Activated naive CD4-positive, alpha-beta T cell treated with anti-CD3 and anti-CD28 coated beads, Interleukin-2, amount 50 U/mL, for 24 hours (primary cell): ENCODE measurements at regions not wholly inside any gene's neighbourhood (a gene's known extent, or its start where the extent isn't known, plus 50 kb on each side); places are given as distances from the start of the nearest gene placed in this dataset.
"Not testable (repeated sequence)": the region's sequence is repeated elsewhere in the genome, so short reads cannot be mapped to it uniquely, and the experiment has no call there.

Experiments
- H3K27ac Mint-ChIP-seq: one replicate; pipeline ENCODE4 v1.8.0; 2021; ENCODE audit warnings: mild to moderate bottlenecking, mixed read lengths
- H3K27me3 Mint-ChIP-seq: one replicate; pipeline ENCODE4 v1.8.0; 2021; ENCODE audit warnings: mixed read lengths
- H3K36me3 Mint-ChIP-seq: one replicate; pipeline ENCODE4 v1.8.0; 2021; ENCODE audit warnings: mixed read lengths
- H3K4me1 Mint-ChIP-seq: one replicate; pipeline ENCODE4 v1.8.0; 2021; ENCODE audit warnings: mixed read lengths
- H3K4me3 Mint-ChIP-seq: one replicate; pipeline ENCODE4 v1.8.0; 2021; ENCODE audit warnings: mild to moderate bottlenecking, mixed read lengths
- H3K9me3 Mint-ChIP-seq: one replicate; pipeline ENCODE4 v1.8.0; 2021; ENCODE audit warnings: mixed read lengths

- no peaks in the 10 kb centered on the region for H3K9me3 Mint-ChIP-seq
- H3K36me3 Mint-ChIP-seq: no peaks in the 10 kb centered on the region
- no peak overlapping the region for H3K4me3 Mint-ChIP-seq
- no peak overlapping the region for H3K27ac Mint-ChIP-seq
- no peaks in the 10 kb centered on the region for H3K4me1 Mint-ChIP-seq
- H3K27me3 Mint-ChIP-seq: peaks cover 2% of the 10 kb centered on the region
These were observed 844.0 kb downstream of the DIPK2A start for GRCh38 chr3:144815655-144816054.

DNA sequence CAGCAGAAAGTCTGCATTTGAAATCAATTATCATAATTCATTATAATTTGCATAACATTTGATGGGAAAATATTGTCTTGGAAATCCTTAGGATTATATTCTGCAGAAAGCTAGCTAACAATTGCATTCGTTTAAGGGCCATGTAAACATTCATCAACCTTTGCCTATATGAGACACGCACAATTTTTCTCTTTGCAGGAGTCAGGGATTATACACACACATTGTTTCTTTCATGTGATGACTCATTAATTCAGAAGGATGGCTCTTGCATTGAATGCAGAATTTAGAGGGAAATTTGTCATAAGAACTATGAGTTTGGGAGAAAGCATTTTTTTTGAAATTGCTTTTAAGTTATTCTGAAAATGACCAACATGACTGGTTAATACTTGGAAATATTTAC is 844.7 kb downstream of the DIPK2A start:
- Mint-ChIP-seq H3K27me3 (peaks cover 2% of the 10 kb centered on the region), H3K27ac (no peak overlapping the region), H3K4me3 (no peak overlapping the region), H3K9me3 (no peaks in the 10 kb centered on the region), H3K4me1 (no peaks in the 10 kb centered on the region), H3K36me3 (no peaks in the 10 kb centered on the region)

DNA sequence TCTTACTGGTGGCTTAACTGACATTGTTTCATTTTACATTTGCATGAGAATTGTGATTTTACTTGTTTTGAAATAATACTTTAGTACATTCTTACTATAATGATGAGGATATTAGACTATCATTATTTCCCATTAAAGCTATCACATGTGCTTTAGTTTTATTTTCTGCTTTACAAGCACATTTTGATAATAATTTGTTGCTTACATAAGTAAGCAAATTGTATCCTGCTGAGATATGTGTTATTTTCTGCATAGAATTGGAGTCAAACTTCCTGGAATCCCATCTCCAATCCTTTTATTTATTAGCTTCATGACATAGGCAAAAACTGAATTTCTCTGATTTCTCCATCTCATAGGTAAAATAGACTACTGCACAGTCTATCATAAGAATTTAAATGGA is 847.4 kb downstream of the DIPK2A start:
- no peaks in the 10 kb centered on the region for H3K9me3 Mint-ChIP-seq
- H3K27ac Mint-ChIP-seq: no peak overlapping the region
- no peak overlapping the region for H3K4me3 Mint-ChIP-seq
- H3K36me3 Mint-ChIP-seq: no peaks in the 10 kb centered on the region
- peaks cover 2% of the 10 kb centered on the region for H3K27me3 Mint-ChIP-seq
- H3K4me1 Mint-ChIP-seq: no peaks in the 10 kb centered on the region

GRCh38 chr3:144820232-144820631 is 848.6 kb downstream of the DIPK2A start:
- not testable (repeated sequence) for H3K36me3 Mint-ChIP-seq, H3K4me3 Mint-ChIP-seq, H3K27ac Mint-ChIP-seq, H3K9me3 Mint-ChIP-seq, H3K27me3 Mint-ChIP-seq, H3K4me1 Mint-ChIP-seq

- Mint-ChIP-seq H3K9me3 (no peaks in the 10 kb centered on the region), H3K4me1 (no peaks in the 10 kb centered on the region), H3K27me3 (peaks cover 2% of the 10 kb centered on the region), H3K27ac (no peak overlapping the region), H3K36me3 (no peaks in the 10 kb centered on the region), H3K4me3 (no peak overlapping the region)
These were observed 849.1 kb downstream of the DIPK2A start for GRCh38 chr3:144820726-144821125.

GRCh38 chr3:144821583-144821982 is 850.0 kb downstream of the DIPK2A start:
- Mint-ChIP-seq H3K27me3 (peaks cover 2% of the 10 kb centered on the region), H3K27ac (no peak overlapping the region), H3K36me3 (no peaks in the 10 kb centered on the region), H3K4me3 (no peak overlapping the region), H3K4me1 (no peaks in the 10 kb centered on the region), H3K9me3 (no peaks in the 10 kb centered on the region)

DNA sequence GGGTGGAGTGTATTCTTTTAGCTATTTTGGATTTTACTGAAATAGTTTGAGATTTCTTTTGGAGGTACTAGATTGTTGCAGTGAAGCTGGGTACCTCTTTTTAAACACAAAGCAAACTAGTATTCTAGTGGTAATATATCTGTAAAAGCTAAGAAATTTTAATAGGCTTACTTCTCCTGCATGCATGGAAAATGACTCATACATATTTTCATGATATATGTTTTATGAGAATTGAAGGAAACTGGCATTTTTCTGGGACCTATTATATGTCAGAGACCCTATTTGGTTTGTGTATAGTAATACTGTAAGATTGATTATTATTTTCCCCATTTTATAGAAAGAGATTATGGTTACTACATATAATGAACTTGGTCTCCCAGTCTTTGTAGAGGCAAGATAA is 851.0 kb downstream of the DIPK2A start:
- Mint-ChIP-seq H3K4me1 (no peaks in the 10 kb centered on the region), H3K27ac (no peak overlapping the region), H3K9me3 (no peaks in the 10 kb centered on the region), H3K4me3 (no peak overlapping the region), H3K27me3 (peaks cover 2% of the 10 kb centered on the region), H3K36me3 (no peaks in the 10 kb centered on the region)

DNA sequence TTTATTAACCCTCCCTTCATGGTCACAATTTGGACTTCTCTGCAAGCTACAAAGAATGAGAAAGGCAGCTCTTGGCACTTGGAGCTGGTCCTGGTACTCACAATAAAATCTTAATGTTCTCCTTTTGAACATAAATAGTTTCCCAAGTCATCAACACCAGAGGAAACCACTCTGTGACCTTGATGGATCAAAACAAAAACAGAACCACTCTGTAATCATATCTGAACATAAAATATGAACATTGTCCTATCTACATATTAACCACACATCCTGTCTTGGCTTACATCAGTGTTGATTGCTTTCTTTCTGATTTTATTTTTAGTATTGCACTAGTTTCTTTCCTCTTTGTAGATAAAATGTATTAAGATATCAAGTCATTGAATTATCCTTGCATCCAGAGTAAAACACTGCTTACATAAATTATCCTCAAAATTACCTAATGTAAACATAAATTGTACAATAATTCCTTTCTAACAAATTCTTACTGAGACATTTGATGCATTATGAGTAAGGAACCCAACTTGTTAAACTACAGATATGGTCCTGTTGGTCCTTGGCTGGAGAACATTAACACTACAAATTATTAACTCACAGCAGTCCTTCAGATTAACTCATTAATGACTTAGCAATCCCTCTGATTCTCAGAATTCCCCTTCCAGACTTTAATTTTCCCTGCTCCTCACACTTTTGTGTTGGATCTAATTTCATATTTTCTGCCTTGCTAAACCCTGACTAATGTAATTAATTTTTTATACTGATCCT is 860.5 kb downstream of the DIPK2A start:
- no peak overlapping the region for H3K4me3 Mint-ChIP-seq
- H3K4me1 Mint-ChIP-seq: no peaks in the 10 kb centered on the region
- H3K27me3 Mint-ChIP-seq: no peaks in the 10 kb centered on the region
- no peaks in the 10 kb centered on the region for H3K36me3 Mint-ChIP-seq
- H3K27ac Mint-ChIP-seq: no peak overlapping the region
- peaks cover 12% of the 10 kb centered on the region for H3K9me3 Mint-ChIP-seq

DNA sequence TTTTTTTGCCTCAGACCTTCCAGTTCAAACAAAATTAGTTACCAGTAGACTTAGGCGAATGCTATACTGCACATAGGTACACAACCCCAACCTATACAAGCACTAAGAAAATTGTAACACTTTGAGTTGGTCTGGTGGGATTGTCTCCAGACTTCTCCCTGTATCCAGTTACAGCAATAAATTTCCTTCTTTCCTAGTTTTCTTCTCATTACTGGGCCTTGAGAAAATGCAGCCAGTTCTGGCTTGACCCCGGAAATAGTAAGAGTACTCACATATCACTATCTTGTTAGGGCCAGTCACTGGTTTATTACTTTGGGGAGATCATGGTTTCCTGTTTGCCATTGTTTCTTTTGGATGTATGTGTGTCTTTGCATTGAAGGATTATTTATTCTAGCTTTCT is 868.4 kb downstream of the DIPK2A start:
- Mint-ChIP-seq H3K27ac (no peak overlapping the region), H3K4me3 (no peak overlapping the region), H3K9me3 (peaks cover 22% of the 10 kb centered on the region), H3K4me1 (no peaks in the 10 kb centered on the region), H3K36me3 (no peaks in the 10 kb centered on the region), H3K27me3 (no peaks in the 10 kb centered on the region)

- Mint-ChIP-seq H3K4me1 (no peaks in the 10 kb centered on the region), H3K27me3 (no peaks in the 10 kb centered on the region), H3K36me3 (no peaks in the 10 kb centered on the region), H3K9me3 (peaks cover 15% of the 10 kb centered on the region), H3K4me3 (no peak overlapping the region), H3K27ac (no peak overlapping the region)
These were observed 869.2 kb downstream of the DIPK2A start for GRCh38 chr3:144840866-144841265.

GRCh38 chr3:144843099-144843498 is 871.5 kb downstream of the DIPK2A start:
- Mint-ChIP-seq H3K4me3 (no peak overlapping the region), H3K4me1 (no peaks in the 10 kb centered on the region), H3K27me3 (no peaks in the 10 kb centered on the region), H3K36me3 (no peaks in the 10 kb centered on the region), H3K9me3 (peaks cover 13% of the 10 kb centered on the region), H3K27ac (no peak overlapping the region)

- Mint-ChIP-seq H3K36me3 (no peaks in the 10 kb centered on the region), H3K27ac (no peak overlapping the region), H3K4me1 (no peaks in the 10 kb centered on the region), H3K4me3 (no peak overlapping the region), H3K27me3 (no peaks in the 10 kb centered on the region), H3K9me3 (no peaks in the 10 kb centered on the region)
These were observed 881.4 kb downstream of the DIPK2A start for GRCh38 chr3:144852999-144853398.

DNA sequence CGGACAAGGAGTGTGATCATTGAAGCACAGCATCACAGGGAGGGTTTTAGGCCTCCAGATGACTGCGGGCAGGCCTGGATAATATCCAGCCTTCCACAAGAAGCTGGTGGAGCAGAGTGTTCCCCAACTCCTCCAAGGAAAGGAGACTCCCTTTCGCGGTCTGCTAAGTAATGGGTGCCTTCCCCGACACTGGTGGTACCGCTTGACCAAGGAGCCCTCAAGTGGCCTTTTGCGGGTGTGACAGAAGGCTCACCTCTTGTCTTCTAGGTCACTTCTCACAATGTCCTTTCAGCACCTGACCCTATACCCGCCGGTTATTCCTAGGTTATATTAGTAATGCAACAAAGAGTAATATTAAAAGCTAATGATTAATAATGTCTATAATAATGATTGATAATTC is 882.4 kb downstream of the DIPK2A start:
- H3K36me3 Mint-ChIP-seq, H3K4me1 Mint-ChIP-seq, H3K4me3 Mint-ChIP-seq, H3K27me3 Mint-ChIP-seq, H3K27ac Mint-ChIP-seq, H3K9me3 Mint-ChIP-seq: not testable (repeated sequence)

DNA sequence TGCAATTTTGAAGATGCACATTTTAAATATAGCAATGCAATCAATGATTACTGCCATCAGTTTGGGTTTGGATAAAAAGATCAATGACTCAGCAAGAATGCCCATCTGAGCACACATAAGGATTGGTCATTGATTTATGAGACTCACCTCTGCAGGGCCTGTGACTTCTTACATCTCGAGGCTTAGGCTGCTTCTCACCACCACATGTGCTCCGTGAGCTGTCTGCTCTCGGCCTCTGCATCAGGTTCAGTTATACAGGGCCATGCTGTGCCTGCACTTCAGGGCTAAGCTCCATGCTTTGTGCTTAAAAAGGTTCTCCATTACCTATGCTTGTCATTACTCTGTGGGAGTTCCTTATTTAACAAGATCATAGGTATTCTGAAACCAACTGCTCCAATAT is 887.5 kb downstream of the DIPK2A start:
- no peaks in the 10 kb centered on the region for H3K27me3 Mint-ChIP-seq
- no peaks in the 10 kb centered on the region for H3K36me3 Mint-ChIP-seq
- H3K4me1 Mint-ChIP-seq: no peaks in the 10 kb centered on the region
- no peaks in the 10 kb centered on the region for H3K9me3 Mint-ChIP-seq
- H3K27ac Mint-ChIP-seq: no peak overlapping the region
- H3K4me3 Mint-ChIP-seq: no peak overlapping the region

DNA sequence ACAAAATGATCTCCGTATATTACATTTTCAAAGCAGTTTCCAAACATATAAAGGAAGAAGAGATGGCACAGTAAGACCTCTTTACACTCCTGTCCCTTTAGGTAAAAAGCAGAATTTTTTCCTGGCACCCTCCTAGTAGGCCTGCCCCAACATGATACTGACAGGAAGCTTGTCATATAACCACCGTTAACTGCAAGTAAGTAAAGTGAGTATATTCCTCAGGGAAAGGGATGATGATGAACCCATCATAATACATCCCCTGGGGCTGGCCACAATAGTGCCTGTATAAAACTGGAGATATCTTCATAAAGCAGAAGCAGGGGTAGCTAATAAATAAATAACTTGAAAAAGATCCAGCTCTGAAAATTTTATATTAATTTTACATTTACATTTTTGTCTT is 893.0 kb downstream of the DIPK2A start:
- H3K4me1 Mint-ChIP-seq: no peaks in the 10 kb centered on the region
- no peaks in the 10 kb centered on the region for H3K9me3 Mint-ChIP-seq
- H3K27me3 Mint-ChIP-seq: peaks cover 1% of the 10 kb centered on the region
- no peaks in the 10 kb centered on the region for H3K36me3 Mint-ChIP-seq
- H3K27ac Mint-ChIP-seq: no peak overlapping the region
- H3K4me3 Mint-ChIP-seq: no peak overlapping the region

DNA sequence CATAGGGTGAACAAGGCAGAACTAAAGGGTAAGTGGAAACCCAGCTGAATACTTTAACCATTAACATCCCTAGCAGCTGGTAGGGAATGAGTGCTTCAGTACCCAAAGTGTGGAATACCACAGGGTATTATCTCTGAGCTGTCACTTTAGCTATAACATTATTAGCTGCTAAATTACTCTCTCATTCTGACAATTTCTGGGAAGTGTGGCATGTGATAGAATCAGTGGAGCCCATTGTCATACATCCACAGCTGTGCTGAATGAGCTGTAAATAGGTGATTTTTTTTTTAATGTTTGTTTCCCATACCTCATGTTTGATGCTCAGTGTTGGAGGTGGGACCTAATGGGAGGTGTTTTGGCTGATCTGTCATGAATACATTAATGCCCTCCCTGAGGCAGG is 894.3 kb downstream of the DIPK2A start:
- H3K4me1 Mint-ChIP-seq: no peaks in the 10 kb centered on the region
- H3K9me3 Mint-ChIP-seq: no peaks in the 10 kb centered on the region
- no peaks in the 10 kb centered on the region for H3K36me3 Mint-ChIP-seq
- H3K4me3 Mint-ChIP-seq: no peak overlapping the region
- no peak overlapping the region for H3K27ac Mint-ChIP-seq
- peaks cover 1% of the 10 kb centered on the region for H3K27me3 Mint-ChIP-seq

DNA sequence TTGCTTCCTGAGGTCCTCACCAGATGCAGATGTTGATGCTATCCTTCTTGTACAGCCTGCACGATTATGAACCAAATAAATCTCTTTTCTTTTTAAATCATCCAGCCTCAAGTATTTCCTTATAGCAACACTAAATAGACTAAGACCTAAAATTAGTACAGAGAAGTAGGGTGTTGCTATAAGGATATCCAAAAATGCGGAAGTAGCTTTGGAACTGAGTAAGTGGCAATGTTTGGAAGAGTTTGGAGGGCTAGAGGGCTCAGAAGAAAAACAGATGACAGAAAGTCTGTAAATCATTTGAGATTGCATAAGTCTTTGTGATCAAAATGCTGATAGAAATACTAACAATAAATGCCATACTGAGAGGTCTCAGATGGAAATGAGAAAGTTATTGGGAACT is 894.9 kb downstream of the DIPK2A start:
- Mint-ChIP-seq H3K27ac (no peak overlapping the region), H3K9me3 (no peaks in the 10 kb centered on the region), H3K36me3 (no peaks in the 10 kb centered on the region), H3K4me3 (no peak overlapping the region), H3K27me3 (peaks cover 1% of the 10 kb centered on the region), H3K4me1 (no peaks in the 10 kb centered on the region)
